A673 (cell line): ENCODE measurements at regions not wholly inside any gene's neighbourhood (a gene's known extent, or its start where the extent isn't known, plus 50 kb on each side); places are given as distances from the start of the nearest gene placed in this dataset.

Experiments
- EZH2 ChIP-seq: fragments of 200-600 bp; sonication (generic); IDR thresholded peaks from 2 replicates; pipeline ENCODE4 v1.6.1; 2017; ENCODE audit warnings: borderline replicate concordance, low read depth, mild to moderate bottlenecking, mixed read lengths, antibody characterized with exemption, low read length; ENCODE audit not compliant: poor library complexity, severe bottlenecking
- TF ChIP-seq, protein P1 (sequence below): fragments of 300-800, 200-600 bp; sonication (generic); conservative IDR thresholded peaks from 2 replicates; pipeline ENCODE4 v1.5.1; 2017; ENCODE audit warnings: low read depth, mild to moderate bottlenecking, antibody characterized with exemption, low read length, moderate library complexity, mixed read lengths

DNA sequence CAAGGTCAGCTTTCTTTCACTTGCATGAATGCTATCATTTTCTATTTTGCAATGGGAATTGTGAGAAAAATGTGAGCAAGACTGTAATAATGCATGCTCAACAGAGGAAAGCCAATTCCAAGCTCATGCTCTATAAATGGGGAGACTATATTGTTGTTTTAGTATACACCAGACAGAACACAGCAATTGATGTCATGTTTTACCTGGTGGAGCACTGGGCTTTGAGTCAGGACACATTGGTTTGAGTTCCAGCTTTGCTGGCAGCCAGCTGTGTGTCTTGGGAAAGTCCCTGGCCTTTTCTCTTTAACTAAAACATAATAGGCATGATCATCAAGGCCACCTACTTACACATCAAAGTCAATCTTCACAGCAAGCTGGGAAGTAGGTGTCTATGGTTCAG is 83.3 kb downstream of the FOXA2 start:
- TF ChIP-seq EZH2: no peak
- TF ChIP-seq, protein P1, sequence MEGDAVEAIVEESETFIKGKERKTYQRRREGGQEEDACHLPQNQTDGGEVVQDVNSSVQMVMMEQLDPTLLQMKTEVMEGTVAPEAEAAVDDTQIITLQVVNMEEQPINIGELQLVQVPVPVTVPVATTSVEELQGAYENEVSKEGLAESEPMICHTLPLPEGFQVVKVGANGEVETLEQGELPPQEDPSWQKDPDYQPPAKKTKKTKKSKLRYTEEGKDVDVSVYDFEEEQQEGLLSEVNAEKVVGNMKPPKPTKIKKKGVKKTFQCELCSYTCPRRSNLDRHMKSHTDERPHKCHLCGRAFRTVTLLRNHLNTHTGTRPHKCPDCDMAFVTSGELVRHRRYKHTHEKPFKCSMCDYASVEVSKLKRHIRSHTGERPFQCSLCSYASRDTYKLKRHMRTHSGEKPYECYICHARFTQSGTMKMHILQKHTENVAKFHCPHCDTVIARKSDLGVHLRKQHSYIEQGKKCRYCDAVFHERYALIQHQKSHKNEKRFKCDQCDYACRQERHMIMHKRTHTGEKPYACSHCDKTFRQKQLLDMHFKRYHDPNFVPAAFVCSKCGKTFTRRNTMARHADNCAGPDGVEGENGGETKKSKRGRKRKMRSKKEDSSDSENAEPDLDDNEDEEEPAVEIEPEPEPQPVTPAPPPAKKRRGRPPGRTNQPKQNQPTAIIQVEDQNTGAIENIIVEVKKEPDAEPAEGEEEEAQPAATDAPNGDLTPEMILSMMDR: no peak
